Right lobe of liver (tissue), 6 donors: ENCODE measurements at regions not wholly inside any gene's neighbourhood (a gene's known extent, or its start where the extent isn't known, plus 50 kb on each side); places are given as distances from the start of the nearest gene placed in this dataset.
A peak's percentile ranks its signal among the peaks of the same experiment; 100 is the strongest.

Experiments used
- ATAC-seq, 4 donors: fragments of 200-7000 bp; cut with Tn5 transposase; one replicate each; pipeline ENCODE4 v1.9.1; 2020; ENCODE audit warnings: mild to moderate bottlenecking in 4 of 4, moderate library complexity in 4 of 4
- DNase-seq, 3 donors: peaks; one replicate each; pipeline ENCODE4 v3.0.0-alpha.2; 2020
- H3K27ac ChIP-seq, 3 donors: fragments of 200-600 bp; one replicate each; pipeline ENCODE4 v1.8.0; 2022
- H3K27me3 ChIP-seq, 2 donors: fragments of 200-600 bp; one replicate each; pipeline ENCODE4 v1.8.0; 2022
- H3K36me3 ChIP-seq, 4 donors: fragments of 200-600 bp; sonication (generic) in 1 of 4; one replicate each; pipeline versions ENCODE4 v1.5.1 to v1.8.0; 2017 to 2022; ENCODE audit warnings: control low read depth in 1 of 4
- H3K4me1 ChIP-seq, 4 donors: fragments of 200-600 bp; sonication (generic) in 1 of 4; one replicate each; pipeline versions ENCODE4 v1.5.1 to v1.8.0; 2017 to 2022; ENCODE audit warnings: control low read depth in 1 of 4
- H3K4me3 ChIP-seq, 3 donors: fragments of 200-600 bp; one replicate each; pipeline ENCODE4 v1.8.0; 2022
- H3K9me3 ChIP-seq, 4 donors: fragments of 200-600 bp; sonication (generic) in 1 of 4; one replicate each; pipeline versions ENCODE4 v1.5.1 to v1.8.0; 2017 to 2022; ENCODE audit warnings: control low read depth in 1 of 4
- CTCF ChIP-seq, 4 donors: fragments of 200-600 bp in 3 of 4; fragments of 450-650 bp in 1 of 4; IDR thresholded peaks; one replicate each; pipeline versions ENCODE4 v1.5.1 to v1.8.0; 2016 to 2022; ENCODE audit warnings: antibody characterized with exemption in 4 of 4, mild to moderate bottlenecking in 2 of 4
- POLR2A ChIP-seq: fragments of 450-650 bp; IDR thresholded peaks from one replicate; pipeline ENCODE4 v1.6.1; 2017; ENCODE audit warnings: antibody characterized with exemption, mild to moderate bottlenecking
- WGBS: methylation state at CpG from one replicate; pipeline ENCODE4 v1.1.6; 2018; ENCODE audit warnings: low coverage, low lambda C conversion rate; ENCODE audit not compliant: insufficient coverage; ENCODE audit errors: missing lambda C conversion rate; 5-methylcytosine and 5-hydroxymethylcytosine counted together
- intact Hi-C, 2 donors: fragments of 100-400 bp; cut with DNase I; formaldehyde crosslinking; loops; one replicate each; pipeline versions ENCODE4 v1.11.2 to v1.14.1; 2022
- donor health status: DM: no; HTN: yes; CAD: no.
- donor health status: DM: no; HTN: no; CAD: no.
- donor health status: DM: no; HTN: no; CAD: no.
- donor health status: DM: no; HTN: yes; CAD: no.
- donor health status: DM: no; HTN: yes; CAD: no.

- Histone ChIP-seq H3K4me1 (peaks cover 0 to 35% (median 4%) of the 10 kb centered on the region in 4 donors), H3K27me3 (no peaks in the 10 kb centered on the region), H3K27ac (no peak overlapping the region), H3K9me3 (no peaks in the 10 kb centered on the region), H3K4me3 (no peak overlapping the region), H3K36me3 (no peaks in the 10 kb centered on the region)
- 75% methylated on average over 1 of the region's 2 CpGs for WGBS
- no peak for DNase-seq
- ATAC-seq: no peak
- intact Hi-C loops: no loop called here
- TF ChIP-seq CTCF (IDR thresholded peaks at IDR 0.05): no peak
- no peak for TF ChIP-seq POLR2A
Measured at GRCh38 chr5:33227746-33228145, 213.0 kb upstream of the TARS1 start.

GRCh38 chr5:33228149-33228548 lies 212.6 kb upstream of the TARS1 start:
- WGBS: 88% methylated on average over 3 of the region's 3 CpGs
- TF ChIP-seq POLR2A (no peak), CTCF (IDR thresholded peaks at IDR 0.05) (no peak)
- ATAC-seq (no peak), DNase-seq (no peak)
- Histone ChIP-seq H3K27me3 (no peaks in the 10 kb centered on the region), H3K4me1 (peaks cover 0 to 35% (median 4%) of the 10 kb centered on the region in 4 donors), H3K27ac (no peak overlapping the region), H3K4me3 (no peak overlapping the region), H3K36me3 (no peaks in the 10 kb centered on the region), H3K9me3 (no peaks in the 10 kb centered on the region)
- intact Hi-C loops: no loop called here

GRCh38 chr5:33229216-33229615 lies 211.5 kb upstream of the TARS1 start:
- H3K4me1 ChIP-seq: peaks cover 0 to 27% (median 4%) of the 10 kb centered on the region in 4 donors
- ATAC-seq (peak; percentile 90 to 98 (median 92)), DNase-seq (peak; percentile 50 to 90 (median 76))
- no peaks in the 10 kb centered on the region for H3K9me3 ChIP-seq
- TF ChIP-seq CTCF (IDR thresholded peaks at IDR 0.05) (no peak), POLR2A (no peak)
- H3K4me3 ChIP-seq: peak overlapping the region in 1 of 3 donors; percentile 16
- H3K36me3 ChIP-seq: no peaks in the 10 kb centered on the region
- H3K27ac ChIP-seq: peak overlapping the region in 1 of 3 donors; percentile 36
- 4% methylated on average over 9 of the region's 9 CpGs for WGBS
- intact Hi-C loops: no loop called here
- no peaks in the 10 kb centered on the region for H3K27me3 ChIP-seq

- peaks cover 0 to 27% (median 2%) of the 10 kb centered on the region in 4 donors for H3K4me1 ChIP-seq
- H3K27ac ChIP-seq: peak overlapping the region in 2 of 3 donors; percentile 36 to 40
- no peaks in the 10 kb centered on the region for H3K36me3 ChIP-seq
- peak overlapping the region in 1 of 3 donors; percentile 16 for H3K4me3 ChIP-seq
- DNase-seq (no peak), ATAC-seq (peak; percentile 40 to 57 (median 52))
- 39% methylated on average over 13 of the region's 13 CpGs for WGBS
- intact Hi-C loops: no loop called here
- no peaks in the 10 kb centered on the region for H3K9me3 ChIP-seq
- no peaks in the 10 kb centered on the region for H3K27me3 ChIP-seq
- TF ChIP-seq CTCF (IDR thresholded peaks at IDR 0.05): no peak
- no peak for TF ChIP-seq POLR2A
Measured at GRCh38 chr5:33230467-33231078, 210.2 kb upstream of the TARS1 start.
